ENCODE measurements at regions not wholly inside any gene's neighbourhood (a gene's known extent, or its start where the extent isn't known, plus 50 kb on each side); places are given as distances from the start of the nearest gene placed in this dataset.
"Not testable (repeated sequence)": the region's sequence is repeated elsewhere in the genome, so short reads cannot be mapped to it uniquely, and the experiment has no call there.

DNA sequence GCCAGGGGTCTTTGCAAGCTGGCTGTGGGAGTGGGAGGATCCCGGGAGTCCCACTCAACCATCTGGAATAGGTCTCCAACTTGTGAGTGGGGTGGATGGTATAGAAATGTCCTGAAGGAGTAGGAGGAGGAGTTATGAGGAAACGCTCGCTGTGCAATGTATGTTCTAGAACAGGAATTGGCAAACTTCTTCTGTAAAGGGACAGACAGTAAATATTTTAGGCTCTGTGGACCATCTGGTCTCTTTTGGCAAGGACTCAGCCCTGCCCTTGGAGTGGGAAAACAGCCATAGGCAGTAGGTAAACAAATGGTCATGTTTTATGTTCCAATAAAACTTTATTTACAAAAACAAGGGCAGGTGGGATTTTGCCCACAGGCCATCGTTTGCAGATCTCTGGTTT is 149.2 kb downstream of the NPIPB5 start:
- H3K4me3 ChIP-seq (ENCODE audit: low read depth, low read length), result no peak overlapping the region
- no peak for DNase-seq (ENCODE audit: low read depth, low spot score)
- CTCF ChIA-PET, result interaction anchor here (0.8 kb wide), 1 partner anchor 16 kb away, joined by 4 read pairs; no protein-coding TSS in a partner anchor
- TF ChIP-seq, protein P1, sequence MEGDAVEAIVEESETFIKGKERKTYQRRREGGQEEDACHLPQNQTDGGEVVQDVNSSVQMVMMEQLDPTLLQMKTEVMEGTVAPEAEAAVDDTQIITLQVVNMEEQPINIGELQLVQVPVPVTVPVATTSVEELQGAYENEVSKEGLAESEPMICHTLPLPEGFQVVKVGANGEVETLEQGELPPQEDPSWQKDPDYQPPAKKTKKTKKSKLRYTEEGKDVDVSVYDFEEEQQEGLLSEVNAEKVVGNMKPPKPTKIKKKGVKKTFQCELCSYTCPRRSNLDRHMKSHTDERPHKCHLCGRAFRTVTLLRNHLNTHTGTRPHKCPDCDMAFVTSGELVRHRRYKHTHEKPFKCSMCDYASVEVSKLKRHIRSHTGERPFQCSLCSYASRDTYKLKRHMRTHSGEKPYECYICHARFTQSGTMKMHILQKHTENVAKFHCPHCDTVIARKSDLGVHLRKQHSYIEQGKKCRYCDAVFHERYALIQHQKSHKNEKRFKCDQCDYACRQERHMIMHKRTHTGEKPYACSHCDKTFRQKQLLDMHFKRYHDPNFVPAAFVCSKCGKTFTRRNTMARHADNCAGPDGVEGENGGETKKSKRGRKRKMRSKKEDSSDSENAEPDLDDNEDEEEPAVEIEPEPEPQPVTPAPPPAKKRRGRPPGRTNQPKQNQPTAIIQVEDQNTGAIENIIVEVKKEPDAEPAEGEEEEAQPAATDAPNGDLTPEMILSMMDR (IDR thresholded peaks at IDR 0.05; ENCODE audit: insufficient read depth, low read length, missing control alignments), result no peak
- POLR2A ChIA-PET, result no interaction called here

DNA sequence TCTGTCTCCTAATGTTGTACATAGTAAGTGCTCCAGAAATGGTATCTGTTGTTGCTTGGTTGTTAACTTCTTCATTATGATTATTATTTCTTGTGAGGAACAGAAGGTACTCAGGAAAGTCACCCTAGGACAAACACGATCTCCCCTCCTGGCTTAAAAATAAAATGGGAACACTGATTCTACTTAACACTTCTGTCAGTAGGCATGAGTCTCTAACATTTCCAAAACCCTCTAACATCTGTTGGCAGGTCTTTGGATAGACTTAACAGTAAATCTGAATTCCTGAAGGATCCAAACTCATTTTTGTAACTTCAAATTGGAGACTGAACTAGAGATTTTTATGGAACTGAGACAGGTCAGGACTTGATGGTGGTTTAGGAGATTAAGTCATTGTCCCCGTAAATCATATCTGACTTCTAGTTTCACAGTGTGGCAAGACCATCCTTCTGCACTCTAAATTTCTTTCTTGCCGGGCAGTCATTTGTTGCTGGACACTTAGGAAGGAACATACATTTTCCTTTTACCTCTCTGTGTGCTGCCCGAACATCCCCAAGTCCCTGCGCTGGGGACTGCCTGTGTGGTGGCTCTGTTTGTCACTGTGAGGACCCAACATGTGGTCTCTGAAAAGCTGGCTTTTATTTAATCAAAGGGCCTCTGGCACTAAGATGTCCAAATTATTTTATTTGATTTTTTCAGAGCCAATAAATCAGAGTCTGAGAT is 149.9 kb downstream of the NPIPB5 start:
- no peak overlapping the region for H3K4me3 ChIP-seq (ENCODE audit: low read depth, low read length)
- DNase-seq (ENCODE audit: low read depth, low spot score), result no peak
- ChIA-PET POLR2A (no interaction called here), CTCF (no interaction called here)
- TF ChIP-seq, protein P1 (IDR thresholded peaks at IDR 0.05; ENCODE audit: insufficient read depth, low read length, missing control alignments), result no peak

DNA sequence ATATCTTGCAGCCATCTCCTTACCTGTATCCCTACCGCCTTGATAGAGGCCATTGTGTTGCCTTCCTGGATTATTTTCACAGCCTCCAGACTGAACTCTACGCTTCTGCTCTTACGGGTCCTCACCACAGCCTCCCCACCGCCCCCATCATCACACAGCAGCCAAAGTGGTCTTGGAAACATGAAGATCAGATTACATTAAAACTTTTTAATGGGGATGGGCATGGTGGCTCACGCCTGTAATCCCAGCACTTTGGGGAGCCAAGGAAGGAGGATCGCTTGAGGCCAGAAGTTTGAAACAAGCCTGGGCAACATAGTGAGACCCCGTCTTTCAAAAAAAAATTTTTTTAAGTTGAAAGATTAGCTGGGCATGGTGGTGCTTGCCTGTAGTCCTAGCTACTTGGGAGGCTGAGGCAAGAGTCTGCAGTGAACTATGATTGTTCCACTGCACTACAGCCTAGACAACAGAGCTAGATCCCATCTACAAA is 150.5 kb downstream of the NPIPB5 start:
- no peak overlapping the region for H3K4me3 ChIP-seq (ENCODE audit: low read depth, low read length)
- CTCF ChIA-PET, result no interaction called here
- POLR2A ChIA-PET, result no interaction called here
- no peak for DNase-seq (ENCODE audit: low read depth, low spot score)
- TF ChIP-seq, protein P1 (IDR thresholded peaks at IDR 0.05; ENCODE audit: insufficient read depth, low read length, missing control alignments), result no peak

DNA sequence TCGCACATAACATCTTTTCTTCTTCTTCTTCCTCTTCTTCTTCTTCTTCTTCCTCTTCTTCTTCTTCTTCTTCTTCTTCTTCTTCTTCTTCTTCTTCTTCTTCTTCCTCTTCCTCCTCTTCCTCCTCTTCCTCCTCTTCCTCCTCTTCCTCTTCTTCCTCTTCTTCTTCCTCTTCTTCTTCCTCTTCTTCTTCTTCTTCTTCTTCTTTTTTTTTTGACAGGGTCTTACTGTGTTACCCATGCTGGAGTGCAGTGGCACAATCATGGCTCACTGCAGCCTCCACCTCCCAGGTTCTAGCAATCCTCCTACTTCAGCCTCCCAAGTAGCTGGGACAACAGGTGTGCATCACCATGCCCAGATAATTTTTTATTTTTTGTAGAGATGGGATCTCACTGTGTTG is 151.0 kb upstream of the HS3ST2 start:
- DNase-seq (ENCODE audit: low read depth, low spot score); H3K4me3 ChIP-seq (ENCODE audit: low read depth, low read length); POLR2A ChIA-PET: not testable (repeated sequence)
- CTCF ChIA-PET, result interaction anchor here (1.1 to 1.2 kb wide), 2 partner anchors 12 to 22 kb away, joined by 3 to 4 read pairs; no protein-coding TSS in a partner anchor

DNA sequence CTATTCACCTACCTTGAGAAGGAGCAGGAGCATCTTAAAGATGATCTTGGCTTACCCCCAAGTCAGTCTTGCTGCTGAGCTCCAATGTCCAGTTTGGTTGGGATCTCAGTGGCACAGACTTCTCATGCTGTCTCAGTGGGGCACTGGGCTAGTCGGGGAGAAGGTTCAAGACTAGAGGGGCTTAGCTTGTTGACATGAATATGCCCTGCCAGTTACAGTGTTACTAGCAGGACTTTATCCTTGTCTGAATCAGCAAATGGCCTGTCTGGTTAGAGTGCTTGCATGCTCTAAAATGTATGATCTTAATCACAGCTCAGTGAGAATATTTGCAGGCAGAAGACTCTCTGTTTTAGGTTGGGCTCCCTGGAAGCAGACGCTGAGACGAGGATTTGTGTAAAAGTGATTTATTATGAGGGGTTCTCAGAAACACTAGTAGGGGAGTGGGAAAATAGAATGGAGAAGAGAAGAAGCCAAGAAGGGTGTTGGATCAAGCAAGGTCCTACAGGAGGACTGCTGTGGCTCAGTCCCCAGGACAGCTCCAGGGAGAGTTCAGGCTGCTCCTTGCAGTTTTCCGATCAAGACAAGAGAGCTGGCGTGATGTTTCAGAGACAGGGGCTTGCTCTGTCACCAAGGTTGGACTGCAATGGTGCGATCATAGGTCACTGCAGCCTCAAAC is 150.4 kb upstream of the HS3ST2 start:
- TF ChIP-seq, protein P1 (IDR thresholded peaks at IDR 0.05; ENCODE audit: insufficient read depth, low read length, missing control alignments), result no peak
- H3K4me3 ChIP-seq (ENCODE audit: low read depth, low read length), result no peak overlapping the region
- POLR2A ChIA-PET, result no interaction called here
- no peak for DNase-seq (ENCODE audit: low read depth, low spot score)
- CTCF ChIA-PET, result interaction anchor here (1.1 to 1.2 kb wide), 2 partner anchors 12 to 22 kb away, joined by 3 to 4 read pairs; no protein-coding TSS in a partner anchor

DNA sequence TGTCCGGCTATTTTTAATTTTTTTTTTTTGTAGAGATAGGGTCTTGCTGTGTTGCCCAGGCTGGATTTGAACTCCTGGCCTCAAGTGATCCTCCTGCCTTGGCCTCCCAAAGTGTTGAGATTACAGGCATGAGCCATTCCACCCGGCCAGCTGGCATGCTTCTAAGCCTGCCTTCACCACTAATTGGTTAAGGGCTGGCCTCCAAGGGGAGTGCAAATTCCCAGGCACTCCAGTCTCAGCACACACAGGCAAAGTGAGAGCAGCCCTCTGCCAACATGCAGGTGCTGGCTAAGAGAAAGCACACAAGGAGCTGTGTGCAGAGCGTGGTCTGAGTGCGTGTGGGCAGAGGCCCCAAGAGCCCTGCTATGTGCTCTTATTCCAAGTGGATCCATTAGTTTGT is 149.8 kb upstream of the HS3ST2 start:
- no peak for DNase-seq (ENCODE audit: low read depth, low spot score)
- no peak overlapping the region for H3K4me3 ChIP-seq (ENCODE audit: low read depth, low read length)
- ChIA-PET POLR2A (no interaction called here), CTCF (no interaction called here)
- TF ChIP-seq, protein P1 (IDR thresholded peaks at IDR 0.05; ENCODE audit: insufficient read depth, low read length, missing control alignments), result no peak

All from AG04449 (cell line).